KMS-11 (cell line): ENCODE measurements at regions not wholly inside any gene's neighbourhood (a gene's known extent, or its start where the extent isn't known, plus 50 kb on each side); places are given as distances from the start of the nearest gene placed in this dataset.

Experiments used
- H2AFZ ChIP-seq: fragments of 200-600 bp; sonication (generic); 2 replicates; pipeline ENCODE4 v1.6.1; 2016; ENCODE audit warnings: antibody characterized with exemption, mixed run types, low read depth
- H3K27ac ChIP-seq: fragments of 200-600 bp; sonication (generic); 2 replicates; pipeline ENCODE4 v1.6.1; 2016; ENCODE audit warnings: mild to moderate bottlenecking, mixed run types
- H3K27me3 ChIP-seq: fragments of 200-600 bp; sonication (generic); 2 replicates; pipeline ENCODE4 v1.6.1; 2017; ENCODE audit warnings: mild to moderate bottlenecking, low read depth, mixed run types, moderate library complexity; ENCODE audit not compliant: insufficient read depth
- H3K36me3 ChIP-seq: fragments of 200-600 bp; sonication (generic); 2 replicates; pipeline ENCODE4 v1.6.1; 2017; ENCODE audit warnings: mild to moderate bottlenecking, mixed run types; ENCODE audit not compliant: insufficient read depth
- H3K4me1 ChIP-seq: fragments of 200-600 bp; sonication (generic); 2 replicates; pipeline ENCODE4 v1.6.1; 2016; ENCODE audit warnings: mild to moderate bottlenecking, low read depth, mixed run types; ENCODE audit not compliant: poor library complexity, severe bottlenecking
- H3K4me2 ChIP-seq: fragments of 200-600 bp; sonication (generic); 2 replicates; pipeline ENCODE4 v1.7.0; 2016; ENCODE audit warnings: mild to moderate bottlenecking, mixed run types
- H3K4me3 ChIP-seq: fragments of 200-600 bp; sonication (generic); IDR thresholded peaks from 2 replicates; pipeline ENCODE4 v1.6.1; 2017; ENCODE audit warnings: low read depth, low read length, mixed read lengths; ENCODE audit not compliant: insufficient read depth
- H3K79me2 ChIP-seq: fragments of 200-600 bp; sonication (generic); 2 replicates; pipeline ENCODE4 v1.6.1; 2016; ENCODE audit warnings: low read depth, mixed run types; ENCODE audit not compliant: insufficient read depth
- H3K9ac ChIP-seq: fragments of 200-600 bp; sonication (generic); 2 replicates; pipeline ENCODE4 v1.6.1; 2016; ENCODE audit warnings: mild to moderate bottlenecking, mixed run types
- H4K20me1 ChIP-seq: fragments of 200-600 bp; sonication (generic); 2 replicates; pipeline ENCODE4 v1.6.1; 2016; ENCODE audit warnings: mild to moderate bottlenecking, mixed run types; ENCODE audit not compliant: insufficient read depth
- CTCF ChIP-seq: fragments of 200-600 bp; sonication (generic); conservative IDR thresholded peaks from 2 replicates; pipeline ENCODE4 v1.6.1; 2017; ENCODE audit warnings: low read depth, mild to moderate bottlenecking, antibody characterized with exemption, low read length, moderate library complexity, mixed read lengths

- Histone ChIP-seq H3K36me3 (no peaks in the 10 kb centered on the region), H3K4me1 (no peaks in the 10 kb centered on the region), H3K4me2 (no peak overlapping the region), H4K20me1 (no peaks in the 10 kb centered on the region), H3K27ac (no peak overlapping the region), H2AFZ (no peak overlapping the region), H3K9ac (no peak overlapping the region), H3K27me3 (no peaks in the 10 kb centered on the region), H3K79me2 (no peaks in the 10 kb centered on the region), H3K4me3 (no peak overlapping the region)
- TF ChIP-seq CTCF = no peak
Measured at GRCh38 chr3:65196663-65197062, 508.9 kb upstream of the ADAMTS9 start.

DNA sequence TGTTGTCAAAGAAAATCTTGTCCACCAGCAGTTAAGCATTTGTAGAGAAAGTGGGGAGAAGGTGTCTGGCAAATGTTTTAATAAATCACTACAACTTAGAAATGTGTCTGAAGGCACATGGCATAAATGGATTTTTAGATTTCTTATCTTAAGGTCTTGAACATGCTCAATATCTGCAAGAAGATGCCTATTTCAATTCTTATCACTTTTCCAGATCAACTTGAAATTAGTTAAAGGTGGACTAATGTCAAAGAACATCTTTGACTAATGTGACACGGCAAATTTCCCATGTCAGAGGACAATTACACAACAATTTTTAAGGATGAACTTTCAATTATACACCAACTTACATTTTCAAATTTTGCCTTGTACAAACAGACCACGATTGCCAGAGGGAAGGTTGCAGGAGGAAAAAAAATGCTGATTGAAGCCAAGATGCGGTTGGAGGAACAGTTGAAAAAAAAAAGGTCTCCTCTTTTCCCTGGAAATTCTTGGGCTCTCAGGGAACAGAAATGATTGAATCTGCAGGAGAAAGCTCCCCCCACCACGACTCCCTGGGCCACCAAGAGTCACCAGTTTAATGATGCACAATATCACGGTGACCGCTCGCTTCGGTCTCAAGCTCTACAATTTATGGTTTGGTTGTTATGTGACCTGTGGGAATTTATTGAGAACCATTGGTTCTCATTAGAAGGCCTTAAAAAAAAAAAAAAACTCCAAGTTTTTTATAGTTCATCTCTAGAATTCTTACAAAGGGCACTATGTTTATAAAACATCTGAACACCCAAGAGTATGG lies 507.6 kb upstream of the ADAMTS9 start:
- no peak for TF ChIP-seq CTCF
- Histone ChIP-seq H2AFZ (no peak overlapping the region), H3K36me3 (no peaks in the 10 kb centered on the region), H3K27ac (no peak overlapping the region), H3K27me3 (no peaks in the 10 kb centered on the region), H3K4me3 (no peak overlapping the region), H4K20me1 (no peaks in the 10 kb centered on the region), H3K9ac (no peak overlapping the region), H3K4me1 (no peaks in the 10 kb centered on the region), H3K4me2 (no peak overlapping the region), H3K79me2 (no peaks in the 10 kb centered on the region)

DNA sequence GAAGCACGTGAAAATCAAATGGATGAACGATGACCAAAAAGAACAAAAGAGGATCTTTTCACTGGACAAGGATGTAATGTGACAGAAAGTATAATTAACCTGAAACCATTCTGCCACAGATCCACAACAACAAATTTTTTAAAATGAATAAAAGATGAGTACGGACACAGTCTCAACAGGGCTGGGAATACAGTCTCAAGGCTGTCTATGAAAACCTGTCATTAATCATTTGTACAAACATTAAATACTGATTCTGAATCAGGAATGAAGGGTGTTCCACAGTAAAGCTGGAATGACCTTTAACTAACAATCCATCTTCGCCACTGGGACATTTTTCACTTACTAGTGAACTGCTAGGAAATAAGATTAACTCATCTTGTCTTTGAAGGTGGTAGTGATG lies 506.9 kb upstream of the ADAMTS9 start:
- Histone ChIP-seq H3K9ac (no peak overlapping the region), H3K79me2 (no peaks in the 10 kb centered on the region), H3K27ac (no peak overlapping the region), H3K4me3 (no peak overlapping the region), H3K36me3 (no peaks in the 10 kb centered on the region), H3K4me2 (no peak overlapping the region), H3K27me3 (no peaks in the 10 kb centered on the region), H2AFZ (no peak overlapping the region), H4K20me1 (no peaks in the 10 kb centered on the region), H3K4me1 (no peaks in the 10 kb centered on the region)
- TF ChIP-seq CTCF = no peak

GRCh38 chr3:65194047-65194714 lies 506.4 kb upstream of the ADAMTS9 start:
- H3K79me2 ChIP-seq = no peaks in the 10 kb centered on the region
- no peak for TF ChIP-seq CTCF
- no peak overlapping the region for H3K9ac ChIP-seq
- H4K20me1 ChIP-seq = no peaks in the 10 kb centered on the region
- no peak overlapping the region for H3K27ac ChIP-seq
- no peak overlapping the region for H3K4me3 ChIP-seq
- no peaks in the 10 kb centered on the region for H3K4me1 ChIP-seq
- no peak overlapping the region for H2AFZ ChIP-seq
- no peak overlapping the region for H3K4me2 ChIP-seq
- no peaks in the 10 kb centered on the region for H3K27me3 ChIP-seq
- no peaks in the 10 kb centered on the region for H3K36me3 ChIP-seq
